GM23338 (cell line): ENCODE measurements at regions not wholly inside any gene's neighbourhood (a gene's known extent, or its start where the extent isn't known, plus 50 kb on each side); places are given as distances from the start of the nearest gene placed in this dataset.

Experiments
- CREB1 ChIP-seq: fragments of 250-450 bp; sonication (Bioruptor Pico); IDR thresholded peaks from 2 replicates; pipeline ENCODE4 v1.5.0; 2020; ENCODE audit warnings: low read depth, mild to moderate bottlenecking, moderate library complexity
- EZH2 ChIP-seq: fragments of 200-600 bp; sonication (generic); IDR thresholded peaks from one replicate; pipeline ENCODE4 v1.8.0; 2017; ENCODE audit warnings: antibody characterized with exemption, mild to moderate bottlenecking, low read depth; ENCODE audit not compliant: unreplicated experiment
- EZH2phosphoT487 ChIP-seq: fragments of 200-600 bp; sonication (generic); IDR thresholded peaks from one replicate; pipeline ENCODE4 v1.8.1; 2018; ENCODE audit warnings: antibody characterized with exemption; ENCODE audit not compliant: unreplicated experiment
- POLR2AphosphoS5 ChIP-seq: IDR thresholded peaks from 2 replicates; pipeline ENCODE4 v1.6.1; 2016; ENCODE audit warnings: antibody characterized with exemption, low read depth
- ZNF331 ChIP-seq: fragments of 250-450 bp; sonication (Bioruptor Pico); IDR thresholded peaks from 2 replicates; pipeline ENCODE4 v1.5.0; 2020; ENCODE audit warnings: low read depth, mild to moderate bottlenecking, moderate library complexity
- TF ChIP-seq, protein P1 (sequence below), 2 experiments: fragments of 200-600 bp in 1 of 2; sonication (generic) in 1 of 2; conservative IDR thresholded peaks; 2 replicates each; pipeline versions ENCODE4 v1.5.1 to v1.6.1; 2016 to 2017; ENCODE audit warnings: antibody characterized with exemption in 2 of 2, low read depth in 2 of 2, mild to moderate bottlenecking in 2 of 2, moderate library complexity in 1 of 2

DNA sequence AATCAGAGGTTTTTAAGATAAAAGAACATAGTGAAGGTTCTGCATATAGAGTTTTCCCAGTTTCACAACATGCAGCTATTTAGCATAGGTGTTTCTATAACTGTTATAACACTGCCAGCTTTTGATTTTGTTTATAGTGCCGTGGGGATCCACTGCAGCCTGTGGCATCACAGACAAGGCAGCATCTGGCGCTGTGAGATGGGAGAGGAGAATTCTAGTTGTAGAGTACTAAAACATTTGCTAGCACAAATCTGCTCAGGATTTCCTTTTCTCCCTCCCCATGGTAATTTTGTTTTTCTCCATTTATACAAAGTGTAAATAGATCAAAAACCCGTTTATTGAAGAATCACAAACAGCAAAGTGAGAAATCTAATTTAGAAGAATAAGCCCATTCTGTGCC, 482.8 kb upstream of the NCAM2 start:
- TF ChIP-seq, protein P1, sequence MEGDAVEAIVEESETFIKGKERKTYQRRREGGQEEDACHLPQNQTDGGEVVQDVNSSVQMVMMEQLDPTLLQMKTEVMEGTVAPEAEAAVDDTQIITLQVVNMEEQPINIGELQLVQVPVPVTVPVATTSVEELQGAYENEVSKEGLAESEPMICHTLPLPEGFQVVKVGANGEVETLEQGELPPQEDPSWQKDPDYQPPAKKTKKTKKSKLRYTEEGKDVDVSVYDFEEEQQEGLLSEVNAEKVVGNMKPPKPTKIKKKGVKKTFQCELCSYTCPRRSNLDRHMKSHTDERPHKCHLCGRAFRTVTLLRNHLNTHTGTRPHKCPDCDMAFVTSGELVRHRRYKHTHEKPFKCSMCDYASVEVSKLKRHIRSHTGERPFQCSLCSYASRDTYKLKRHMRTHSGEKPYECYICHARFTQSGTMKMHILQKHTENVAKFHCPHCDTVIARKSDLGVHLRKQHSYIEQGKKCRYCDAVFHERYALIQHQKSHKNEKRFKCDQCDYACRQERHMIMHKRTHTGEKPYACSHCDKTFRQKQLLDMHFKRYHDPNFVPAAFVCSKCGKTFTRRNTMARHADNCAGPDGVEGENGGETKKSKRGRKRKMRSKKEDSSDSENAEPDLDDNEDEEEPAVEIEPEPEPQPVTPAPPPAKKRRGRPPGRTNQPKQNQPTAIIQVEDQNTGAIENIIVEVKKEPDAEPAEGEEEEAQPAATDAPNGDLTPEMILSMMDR (conservative IDR thresholded peaks at IDR 0.05; ENCODE audit: low read depth in 2 of 2), result no peak
- TF ChIP-seq POLR2AphosphoS5 (no peak), EZH2 (no peak), EZH2phosphoT487 (no peak), ZNF331 (CRISPR knock-in tag) (no peak), CREB1 (no peak)
